GM21515 (cell line): ENCODE measurements at regions not wholly inside any gene's neighbourhood (a gene's known extent, or its start where the extent isn't known, plus 50 kb on each side); places are given as distances from the start of the nearest gene placed in this dataset.
"Not testable (repeated sequence)": the region's sequence is repeated elsewhere in the genome, so short reads cannot be mapped to it uniquely, and the experiment has no call there.

Source experiments
- ATAC-seq: cut with Tn5 transposase; IDR thresholded peaks from one replicate; pipeline ENCODE4 v1.9.1; 2021; ENCODE audit not compliant: unreplicated experiment

DNA sequence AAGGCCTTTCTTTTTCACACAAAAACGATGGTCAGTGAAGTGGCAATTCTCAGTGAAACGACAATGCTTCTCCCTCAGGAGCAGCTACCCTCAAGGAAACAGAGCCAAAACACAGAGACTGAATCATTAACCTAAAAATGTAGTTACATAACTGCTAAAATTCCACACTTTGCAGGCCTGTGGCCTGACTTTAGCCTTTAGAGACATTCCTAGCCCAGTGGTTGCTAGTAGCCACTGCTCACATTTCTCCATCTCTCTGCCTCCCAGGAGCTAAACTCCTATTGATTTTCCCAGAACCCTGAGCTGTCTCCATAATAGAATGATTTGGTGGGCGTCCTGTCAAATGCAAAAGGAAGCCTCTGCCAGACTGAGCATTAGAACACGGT is 630.1 kb upstream of the KCNMB2 start:
- no peak for ATAC-seq

DNA sequence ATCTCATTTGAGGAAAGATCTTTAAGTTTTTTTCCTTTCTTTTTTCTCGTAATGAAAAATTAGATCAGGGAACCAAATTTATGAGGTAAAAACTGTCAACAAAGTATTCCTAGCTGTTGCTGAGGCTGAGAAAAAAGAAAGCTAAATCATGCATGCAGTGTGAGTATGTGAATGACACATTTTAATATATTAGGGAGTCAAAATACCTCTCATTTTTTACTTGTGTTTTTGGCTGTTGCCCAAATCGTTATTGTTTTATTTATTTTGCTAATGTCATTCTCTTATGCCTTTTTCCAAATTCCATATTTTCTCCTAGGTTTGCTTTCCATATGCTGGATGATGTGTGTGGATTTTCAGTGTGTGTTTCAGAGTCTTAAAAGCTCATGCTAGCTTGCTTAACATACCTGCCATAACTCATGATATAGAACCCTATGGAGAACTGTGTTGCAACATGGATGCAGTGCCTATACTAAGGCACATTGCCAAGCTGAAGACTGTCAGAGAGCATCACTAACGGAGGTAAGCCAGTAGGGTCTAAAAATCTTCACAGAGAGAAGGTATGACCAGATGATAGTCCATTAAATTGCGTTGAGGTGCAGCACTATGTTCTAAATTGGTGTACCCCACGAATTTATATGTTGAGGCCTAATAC is 629.5 kb upstream of the KCNMB2 start:
- no peak for ATAC-seq

DNA sequence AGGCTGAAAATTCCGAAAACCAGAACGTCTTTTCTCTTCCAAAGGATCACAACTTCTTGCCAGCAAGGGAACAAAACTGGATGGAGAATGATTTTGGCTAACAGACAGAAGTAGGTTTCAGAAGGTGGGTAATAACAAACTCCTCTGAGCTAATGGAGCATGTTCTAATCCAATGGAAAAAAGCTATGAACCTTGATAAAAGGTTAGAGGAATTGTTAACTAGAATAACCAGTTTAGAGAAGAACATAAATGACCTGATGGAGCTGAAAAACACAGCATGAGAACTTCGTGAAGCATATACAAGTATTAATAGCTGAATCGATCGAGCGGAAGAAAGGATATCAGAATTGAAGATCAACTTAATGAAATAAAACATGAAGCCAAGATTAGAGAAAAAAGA is 626.7 kb upstream of the KCNMB2 start:
- not testable (repeated sequence) for ATAC-seq

DNA sequence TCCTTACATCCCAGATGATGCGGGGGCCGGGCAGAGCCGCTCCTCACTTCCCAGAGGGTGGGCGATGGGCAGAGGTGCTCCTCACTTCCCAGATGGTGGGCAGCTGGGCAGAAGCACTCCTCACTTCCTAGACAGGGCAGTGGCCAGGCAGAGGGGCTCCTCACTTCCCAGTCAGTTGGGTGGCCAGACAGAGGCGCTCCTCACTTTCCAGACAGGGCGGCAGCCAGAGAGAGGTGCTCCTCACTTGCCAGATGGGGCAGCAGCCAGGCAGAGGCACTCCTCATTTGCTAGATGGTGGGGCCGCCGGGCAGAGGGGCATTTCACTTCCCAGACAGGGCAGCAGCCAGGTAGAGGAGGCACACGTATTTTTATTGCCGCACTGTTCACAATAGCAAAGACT is 622.0 kb upstream of the KCNMB2 start:
- ATAC-seq: no peak

DNA sequence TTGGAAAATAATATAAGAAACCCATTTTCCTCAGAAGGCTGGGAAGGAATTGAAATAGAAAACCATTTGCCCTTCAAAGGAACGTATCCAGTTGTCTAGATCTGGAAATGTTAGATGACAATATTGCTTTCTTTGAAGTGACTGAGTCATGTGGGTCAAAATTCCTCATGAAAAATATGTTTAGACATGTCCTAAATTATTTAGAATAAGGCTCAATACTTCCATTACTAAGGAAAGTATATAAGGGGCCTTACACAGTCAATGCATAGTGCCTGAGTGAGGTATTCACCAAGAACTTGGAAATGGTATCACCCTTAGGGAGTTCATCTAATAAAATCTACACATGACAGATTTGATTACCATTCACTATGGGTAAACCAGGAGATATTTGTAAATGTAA is 619.8 kb upstream of the KCNMB2 start:
- ATAC-seq: no peak

DNA sequence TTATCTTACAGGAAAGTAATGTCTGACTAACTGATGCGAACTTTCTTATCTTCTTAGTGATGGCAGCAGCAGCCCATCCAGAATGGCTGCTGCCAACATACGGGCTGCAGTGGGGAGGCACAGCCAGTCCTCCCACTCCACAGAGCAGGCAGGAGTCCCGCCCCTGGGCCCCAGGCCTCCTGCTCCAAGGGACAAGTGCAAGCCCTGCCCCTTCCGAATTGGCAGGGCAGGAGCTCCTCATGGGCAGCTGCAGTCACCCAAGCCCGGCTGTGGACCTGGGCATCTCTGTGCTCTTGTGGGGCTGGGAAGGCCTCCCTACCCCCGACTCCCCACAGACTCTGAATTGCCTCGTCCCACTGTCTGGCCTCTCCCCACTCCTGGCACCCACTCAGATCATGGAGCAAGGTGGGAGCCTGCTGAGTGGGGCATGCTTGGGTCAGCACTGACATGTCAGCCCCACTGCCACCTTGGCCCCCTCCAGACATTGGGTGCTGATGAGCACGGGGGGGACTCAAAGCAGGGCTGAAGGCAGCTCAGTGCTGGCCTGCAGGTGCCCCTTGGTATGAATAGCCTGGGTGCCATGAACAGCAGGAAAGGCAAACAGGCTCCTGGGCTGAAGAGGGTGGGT is 618.9 kb upstream of the KCNMB2 start:
- no peak for ATAC-seq

DNA sequence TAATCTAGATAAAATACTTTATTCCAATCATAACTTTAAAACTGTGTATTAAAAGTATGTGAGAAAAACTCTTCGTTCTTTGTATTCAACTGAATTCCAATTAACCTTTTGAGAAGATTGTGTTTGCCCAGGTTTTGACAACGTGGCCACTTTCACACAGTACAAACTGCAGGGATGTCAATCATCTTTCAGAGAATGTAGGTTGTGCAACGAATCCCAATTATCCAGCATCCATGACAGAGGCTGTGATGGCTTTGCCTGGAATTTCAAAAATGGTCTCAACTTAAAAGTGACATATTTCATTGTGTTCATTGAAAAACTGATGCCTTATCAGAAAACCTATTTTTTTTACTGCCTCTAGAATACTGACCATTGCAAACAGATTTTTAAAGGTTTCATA is 615.1 kb upstream of the KCNMB2 start:
- ATAC-seq: no peak

DNA sequence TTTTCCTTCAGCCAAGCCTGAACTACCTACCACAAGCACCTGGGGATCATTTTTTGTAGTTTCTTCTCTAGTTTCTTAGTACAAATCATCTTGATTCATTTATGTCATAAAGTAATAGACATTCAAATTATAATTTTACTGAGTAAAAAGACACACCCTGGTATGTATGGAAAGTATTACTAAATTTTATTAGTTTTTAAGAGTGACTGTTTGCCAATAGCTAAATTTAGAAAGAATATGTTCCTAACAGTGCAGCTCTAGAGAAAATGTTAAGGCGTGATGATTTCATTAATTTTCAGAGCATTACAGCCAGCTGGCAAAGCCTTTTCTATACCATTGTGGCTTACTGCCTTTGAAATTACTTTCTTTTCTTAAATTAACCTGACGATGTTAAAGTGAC is 612.0 kb upstream of the KCNMB2 start:
- no peak for ATAC-seq

DNA sequence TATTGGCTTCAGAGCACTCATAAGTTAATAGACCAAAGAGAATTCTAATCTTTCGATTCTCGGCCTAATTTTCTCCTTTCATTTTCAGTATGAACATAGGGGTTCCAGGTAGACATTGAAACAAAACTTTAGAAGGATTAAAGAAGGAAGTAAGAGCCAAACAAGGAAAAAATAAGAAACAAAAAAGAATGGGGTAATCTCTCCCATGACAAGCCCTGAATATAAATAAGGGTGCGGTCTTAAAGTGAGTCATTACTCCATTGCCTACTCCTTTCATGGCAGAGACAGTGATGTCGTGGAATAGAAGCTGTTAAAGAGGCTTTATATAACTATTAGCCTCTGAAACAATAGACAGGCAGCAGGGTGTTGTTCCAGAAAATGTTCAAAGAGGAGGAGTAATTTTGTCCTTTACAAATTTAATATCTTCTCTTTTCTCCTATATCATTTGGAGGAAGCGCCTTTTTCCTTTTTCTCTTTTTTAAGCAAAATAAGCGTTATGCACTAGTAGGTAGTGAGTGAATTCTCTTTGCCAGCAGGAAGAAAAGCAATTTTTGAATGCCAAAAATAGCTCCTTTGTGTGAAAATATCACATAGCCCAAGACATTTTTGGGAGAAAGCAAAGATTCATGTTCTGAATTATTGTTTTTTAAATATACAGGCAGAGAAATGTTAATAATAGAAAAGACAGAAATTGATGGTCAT is 607.9 kb upstream of the KCNMB2 start:
- ATAC-seq: peak; percentile 92

DNA sequence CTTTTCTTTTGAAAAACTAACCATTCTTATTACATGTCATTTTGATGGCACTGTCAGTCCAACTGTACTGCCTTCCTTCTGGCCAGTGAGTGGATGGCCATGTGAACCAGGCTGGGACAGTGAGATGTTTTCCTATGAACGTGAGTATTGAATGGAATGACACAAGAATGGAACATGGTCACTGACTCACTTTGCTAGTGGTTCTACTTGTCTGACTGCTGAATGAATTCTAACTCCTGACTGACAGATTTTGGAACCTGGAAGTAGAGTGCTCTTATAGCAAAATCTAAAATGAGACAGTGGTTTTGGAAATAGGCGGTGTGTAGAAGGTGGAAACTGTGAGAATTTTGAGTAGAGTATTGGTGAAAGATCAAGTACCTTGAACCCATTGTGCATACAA is 606.9 kb upstream of the KCNMB2 start:
- no peak for ATAC-seq

DNA sequence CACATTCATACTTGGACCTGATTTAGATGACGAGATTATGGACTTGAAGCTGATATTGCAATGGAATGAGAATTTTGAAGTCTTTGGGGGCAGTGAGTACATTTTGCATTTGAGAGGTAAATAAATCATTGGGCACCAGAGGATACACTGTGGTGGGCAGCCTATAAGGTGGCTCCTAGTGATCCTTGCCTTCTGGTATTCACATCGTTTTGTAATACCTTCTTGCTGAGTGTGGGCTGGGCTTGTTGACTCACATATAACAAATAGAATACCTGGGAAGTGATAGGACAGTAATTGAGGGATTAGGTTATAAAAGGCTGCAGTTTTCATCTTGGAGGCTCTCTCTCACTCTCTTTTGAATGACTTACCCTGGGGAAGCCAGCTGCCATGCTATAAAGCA is 605.5 kb upstream of the KCNMB2 start:
- no peak for ATAC-seq

DNA sequence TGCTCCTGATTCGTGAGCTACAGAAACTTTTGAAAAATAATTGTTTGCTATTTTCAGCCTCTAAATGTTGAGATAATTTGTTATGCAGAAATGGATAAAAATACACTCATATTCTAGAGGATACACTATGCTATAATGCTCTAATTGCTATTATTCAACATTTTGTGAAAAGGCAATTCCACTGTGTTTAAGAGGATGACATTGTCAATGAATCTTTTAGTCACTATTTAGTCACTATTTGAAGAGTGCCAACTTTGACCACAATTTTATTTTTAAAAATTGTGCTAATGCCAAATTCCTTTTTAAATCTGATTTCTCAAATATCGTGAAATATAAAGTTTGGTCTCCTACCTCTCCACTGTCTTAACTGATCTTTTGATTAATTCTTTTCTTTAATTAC is 604.9 kb upstream of the KCNMB2 start:
- ATAC-seq: no peak

DNA sequence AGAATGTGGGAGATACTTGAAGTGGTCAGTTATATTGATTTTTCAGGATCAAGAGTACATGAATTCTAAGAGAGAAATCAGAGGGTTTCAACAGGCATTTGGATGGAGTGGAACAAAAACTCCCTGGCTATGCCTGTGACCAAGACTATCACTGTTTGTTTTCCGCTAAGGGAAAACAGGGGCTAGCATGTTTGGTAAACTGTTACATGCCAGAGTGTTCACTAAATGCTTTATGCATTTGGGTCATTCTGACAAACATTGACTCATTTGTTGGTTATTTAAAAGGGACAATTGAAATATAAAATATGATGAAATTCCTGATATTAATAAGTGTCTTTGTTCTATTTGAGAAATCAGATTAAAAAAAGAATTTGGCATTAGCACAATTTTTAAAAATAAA is 603.9 kb upstream of the KCNMB2 start:
- ATAC-seq: no peak

DNA sequence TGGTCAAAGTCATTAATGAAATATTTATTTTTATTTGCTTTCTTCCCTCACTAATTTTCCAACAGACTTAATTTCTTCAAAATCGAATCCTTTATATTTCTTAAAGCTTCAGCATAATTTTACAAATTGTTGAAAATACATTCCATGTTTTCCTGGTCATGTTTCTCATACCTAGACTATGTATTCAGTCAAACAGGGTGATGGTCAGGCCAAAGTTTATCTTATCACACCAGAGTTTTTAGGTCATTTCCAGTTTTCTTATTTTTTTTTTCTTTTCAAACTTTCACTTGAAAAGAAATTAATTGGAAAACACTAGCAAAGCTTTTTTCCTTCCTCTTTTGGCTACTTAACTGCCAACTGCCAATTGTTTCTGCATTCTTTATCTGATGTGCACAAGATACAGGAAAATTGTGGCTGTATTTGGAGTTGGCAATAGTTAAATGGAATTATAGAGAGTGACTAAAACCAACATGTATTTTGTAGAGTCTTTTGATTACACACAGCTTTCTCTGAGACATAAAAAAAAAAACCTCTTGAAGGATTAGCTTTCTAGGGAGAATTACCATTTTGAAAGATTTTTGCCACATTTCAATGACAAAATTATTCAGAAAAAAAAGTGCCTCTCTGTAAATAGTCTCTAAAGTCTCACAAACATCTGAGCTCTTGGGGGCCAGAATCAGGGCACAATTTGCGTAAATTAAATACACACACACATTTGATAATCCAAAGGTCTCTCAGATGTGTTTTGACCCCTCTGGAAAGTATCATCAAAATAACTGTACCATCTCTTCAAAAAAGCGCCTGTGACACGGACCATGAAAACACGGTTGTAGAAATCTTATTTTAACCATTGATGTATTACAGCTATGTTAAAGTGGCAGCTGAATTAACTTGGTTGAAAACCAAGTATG is 603.2 kb upstream of the KCNMB2 start:
- ATAC-seq: no peak

DNA sequence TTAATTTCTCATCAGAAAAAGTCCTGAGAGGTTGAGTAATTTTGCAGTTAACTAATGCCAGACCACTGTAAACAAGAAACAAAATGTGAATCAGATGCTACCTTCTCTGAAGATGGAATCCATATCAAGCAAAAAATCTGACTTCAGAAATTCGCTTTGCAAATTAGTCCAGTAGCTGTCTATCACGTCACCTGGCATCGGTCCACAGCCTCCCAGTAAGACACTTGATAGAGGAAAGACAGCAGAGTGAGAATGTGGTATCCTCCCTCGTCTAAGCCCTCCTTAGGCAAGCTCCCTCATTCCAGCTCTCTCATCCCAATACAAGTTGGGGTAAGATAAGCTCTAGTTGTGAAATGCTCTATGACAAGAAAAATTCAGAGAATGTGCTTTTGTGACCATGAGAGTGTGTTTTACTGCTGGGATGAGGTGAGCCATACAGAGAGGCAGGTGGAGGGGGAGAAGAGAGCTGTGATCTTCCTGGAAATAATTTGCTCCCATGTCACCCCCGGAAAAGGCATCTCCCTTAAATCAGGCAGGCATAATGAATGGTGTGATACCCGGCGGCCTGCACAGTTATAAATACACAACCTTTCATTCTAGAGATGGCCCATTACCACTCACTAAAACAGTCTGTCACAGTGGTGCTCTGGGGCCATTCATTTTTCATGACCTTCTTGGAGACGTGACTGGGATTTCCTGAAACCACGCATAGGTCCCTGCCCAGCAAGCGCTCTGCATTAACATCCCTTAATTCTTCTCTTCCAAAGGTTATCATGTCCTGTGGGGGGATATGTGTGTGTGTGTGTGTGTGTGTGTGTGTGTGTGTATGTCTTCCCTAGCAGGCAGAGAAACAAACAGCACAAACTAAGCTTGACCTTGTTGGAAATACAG is 602.0 kb upstream of the KCNMB2 start:
- ATAC-seq: no peak

DNA sequence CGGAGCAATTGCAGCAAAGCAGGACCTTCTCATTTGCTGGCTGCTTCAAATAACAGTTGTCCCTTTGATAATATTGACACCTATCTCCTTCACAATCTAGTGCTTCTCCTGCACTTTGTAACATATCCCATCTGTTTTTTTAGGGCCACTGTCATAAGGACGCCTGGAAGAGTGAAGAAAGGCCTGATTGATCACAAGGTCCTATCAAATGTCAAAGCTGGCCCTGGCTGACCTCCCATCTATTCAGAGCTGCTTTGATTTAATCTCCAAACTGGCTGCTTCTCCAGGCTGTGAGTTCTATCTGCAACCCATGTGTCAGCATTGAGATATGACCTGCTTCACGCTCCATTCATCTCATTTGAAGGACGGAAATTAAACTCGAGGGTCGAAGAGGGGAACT is 601.2 kb upstream of the KCNMB2 start:
- ATAC-seq: no peak

DNA sequence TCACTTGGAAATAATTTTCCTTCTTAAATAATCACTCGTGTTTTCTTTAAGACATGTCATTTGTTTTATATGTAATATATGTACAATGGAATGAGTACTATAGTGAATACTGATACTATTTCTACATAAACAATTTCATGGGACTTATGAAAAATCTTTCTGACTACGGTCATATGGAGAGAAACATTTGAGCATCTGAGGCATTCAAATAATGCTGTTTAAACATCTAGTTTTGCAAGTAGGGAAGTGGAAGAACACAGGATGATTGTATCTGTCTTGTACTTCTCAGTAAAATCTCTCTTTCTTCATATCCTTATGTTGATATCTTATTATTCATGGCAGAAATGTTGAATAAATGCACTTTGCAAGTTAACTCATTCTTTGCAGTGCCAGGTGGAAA is 599.5 kb upstream of the KCNMB2 start:
- no peak for ATAC-seq

DNA sequence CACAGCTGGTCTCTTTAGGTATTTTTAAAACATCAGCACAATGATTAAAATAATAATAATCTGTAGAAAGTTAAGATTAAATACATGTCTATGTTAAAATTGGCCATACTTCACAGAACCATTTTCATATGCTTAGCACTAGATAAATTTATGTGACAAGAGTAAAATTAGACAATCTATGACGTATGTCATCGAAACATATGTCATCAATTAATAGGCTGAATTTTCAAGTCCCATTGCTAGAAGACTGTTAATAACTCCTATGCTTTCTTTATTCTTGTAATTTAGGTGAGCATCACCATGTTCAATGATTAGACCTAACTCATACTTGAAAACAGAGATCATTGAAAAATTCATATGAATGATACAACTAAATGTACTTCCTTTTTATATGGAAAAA is 593.3 kb upstream of the KCNMB2 start:
- no peak for ATAC-seq

DNA sequence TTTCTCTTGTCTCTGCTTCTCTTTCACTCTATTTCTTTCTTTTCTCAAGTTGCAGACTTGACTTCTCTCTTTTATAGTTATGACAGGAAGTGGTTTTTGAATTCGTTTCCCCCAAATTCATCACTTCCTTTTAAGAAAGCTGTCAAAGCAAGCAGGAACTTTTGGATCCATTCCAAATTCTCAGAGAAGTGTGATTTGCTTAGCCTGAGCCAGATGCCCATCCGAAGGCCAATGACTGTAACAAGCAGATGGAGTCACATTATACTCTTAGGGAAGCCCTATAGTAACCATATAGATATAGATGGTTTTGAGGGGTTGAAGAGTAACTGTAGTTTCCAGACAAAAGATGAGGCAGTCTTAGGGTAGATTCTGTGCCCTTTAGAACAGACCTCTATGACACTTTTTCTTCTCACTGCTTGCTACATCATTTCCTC is 592.0 kb upstream of the KCNMB2 start:
- ATAC-seq: no peak

DNA sequence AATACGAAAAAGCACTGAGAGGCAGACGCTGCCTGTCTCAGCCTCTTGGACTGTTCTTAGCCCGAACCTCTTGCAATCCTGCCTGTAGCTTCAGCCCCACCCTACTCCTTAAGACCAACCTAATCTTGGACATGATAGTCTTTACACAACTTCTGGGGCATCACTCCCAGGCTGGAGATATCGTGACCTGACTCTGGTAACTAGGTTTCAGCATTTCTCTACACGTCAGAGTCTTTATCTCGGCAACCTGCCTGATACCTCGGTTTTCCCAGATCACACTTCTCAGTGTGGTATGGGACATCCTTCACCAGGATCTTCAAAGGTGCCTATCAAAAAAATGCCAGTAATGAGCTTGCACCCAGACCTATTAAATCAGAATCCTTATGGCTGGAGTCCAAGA is 590.2 kb upstream of the KCNMB2 start:
- ATAC-seq: no peak

DNA sequence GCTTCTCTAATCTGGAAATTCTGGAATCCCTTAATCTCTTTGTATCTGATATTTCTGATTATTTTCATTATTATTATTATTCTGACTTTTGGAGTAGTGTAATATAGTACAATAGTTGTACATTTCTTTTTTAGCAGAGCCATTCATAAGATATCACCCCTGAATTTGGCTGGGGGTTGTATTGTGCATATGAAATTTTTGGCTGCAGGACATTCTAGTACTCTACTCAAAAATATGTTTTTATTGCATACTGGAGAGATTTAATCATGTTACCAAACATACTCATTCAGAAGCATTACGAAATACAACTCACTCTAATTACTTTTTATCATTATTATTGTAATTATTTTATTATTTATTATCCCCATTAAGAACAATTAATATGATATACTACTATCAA is 589.7 kb upstream of the KCNMB2 start:
- no peak for ATAC-seq
